Transverse colon (tissue), 4 donors: ENCODE measurements at regions not wholly inside any gene's neighbourhood (a gene's known extent, or its start where the extent isn't known, plus 50 kb on each side); places are given as distances from the start of the nearest gene placed in this dataset.

Source experiments
- DNase-seq: peaks from one replicate; pipeline ENCODE4 v3.0.0-alpha.2; 2019
- H3K27ac ChIP-seq, 4 donors: fragments of 200-600 bp; sonication (generic); 2 replicates each; pipeline ENCODE4 v1.5.1; 2016 to 2018; ENCODE audit warnings: inconsistent platforms in 4 of 4
- H3K27me3 ChIP-seq: fragments of 200-600 bp; sonication (generic); 2 replicates; pipeline ENCODE4 v1.5.1; 2017; ENCODE audit warnings: inconsistent platforms
- H3K36me3 ChIP-seq, 4 donors: fragments of 200-600 bp; sonication (generic); 2 replicates each; pipeline ENCODE4 v1.5.1; 2017 to 2019; ENCODE audit warnings: inconsistent platforms in 4 of 4
- H3K4me1 ChIP-seq, 4 donors: fragments of 200-600 bp; sonication (generic); 2 replicates each; pipeline ENCODE4 v1.5.1; 2017 to 2020; ENCODE audit warnings: inconsistent platforms in 4 of 4
- H3K4me3 ChIP-seq, 4 donors: fragments of 200-600 bp; sonication (generic); 1 replicate in 1 of 4; 2 replicates in 3 of 4; pipeline versions ENCODE4 v1.5.1 to v1.6.1; 2017 to 2019; ENCODE audit warnings: inconsistent platforms in 4 of 4
- H3K9me3 ChIP-seq, 2 donors: fragments of 200-600 bp; sonication (generic); 2 replicates each; pipeline ENCODE4 v1.5.1; 2017 to 2019; ENCODE audit warnings: inconsistent platforms in 2 of 2
- EP300 ChIP-seq: sonication (generic); formaldehyde crosslinking; IDR thresholded peaks from one replicate; pipeline ENCODE4 v1.6.1; 2017; ENCODE audit warnings: antibody characterized with exemption, low read depth
- POLR2A ChIP-seq: fragments of 450-650 bp; IDR thresholded peaks from one replicate; pipeline ENCODE4 v1.6.1; 2016; ENCODE audit warnings: antibody characterized with exemption, mild to moderate bottlenecking, moderate library complexity
- POLR2AphosphoS5 ChIP-seq, 3 donors: sonication (generic); formaldehyde crosslinking; IDR thresholded peaks; one replicate each; pipeline ENCODE4 v1.6.1; 2016; ENCODE audit warnings: antibody characterized with exemption in 3 of 3
- WGBS, 2 donors: methylation state at CpG; one replicate each; pipeline ENCODE4 v1.1.5; 2018; ENCODE audit warnings: low coverage in 1 of 2; 5-methylcytosine and 5-hydroxymethylcytosine counted together
- in situ Hi-C, 4 donors: fragments of 200-750 bp; cut with MboI; loops; one replicate each; pipeline versions ENCODE4 v1.15.0 to v1.15.1; 2017; ENCODE audit warnings: low sequenced_read_pairs in 3 of 4, low pct_ligation_motif_present in 1 of 4, low pct_unique_long_range_greater_than_20kb in 1 of 4
- intact Hi-C: fragments of 100-400 bp; cut with DNase I; formaldehyde crosslinking; loops from one replicate; pipeline ENCODE4 v1.15.1; 2023; ENCODE audit warnings: low total_unique reads
- TF ChIP-seq, protein P1 (sequence below), 5 experiments: fragments of 200-600 bp in 3 of 5; fragments of 450-650 bp in 2 of 5; sonication (generic) in 3 of 5; IDR thresholded peaks; 1 replicate in 2 of 5; 2 replicates in 3 of 5; pipeline ENCODE4 v1.5.1; 2016 to 2017; ENCODE audit warnings: antibody characterized with exemption in 5 of 5, inconsistent platforms in 3 of 5, mild to moderate bottlenecking in 2 of 5, moderate library complexity in 1 of 5

DNA sequence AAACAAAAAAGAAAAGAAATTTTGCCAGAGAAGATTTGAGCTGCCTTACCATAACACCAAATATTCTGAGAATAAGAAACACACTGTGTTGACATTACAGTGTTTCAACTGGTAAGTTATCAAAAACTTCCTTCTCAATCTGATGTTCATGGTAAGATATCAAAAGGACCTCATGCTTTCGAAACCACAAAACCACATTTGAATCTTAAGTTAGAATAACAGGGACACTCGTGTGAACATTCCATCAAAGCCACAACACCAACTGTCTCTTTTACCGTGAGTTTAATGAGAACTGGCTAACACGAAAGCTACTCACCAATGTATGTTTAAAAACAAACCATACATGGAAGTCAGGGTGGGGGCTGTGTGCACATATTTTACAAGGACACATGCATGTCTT is 73.0 kb upstream of the OPRM1 start:
- H3K36me3 ChIP-seq = no peaks in the 10 kb centered on the region
- H3K4me1 ChIP-seq = no peaks in the 10 kb centered on the region
- no peak for DNase-seq
- intact Hi-C loops (no loop called here), in situ Hi-C loops (no loop called here)
- TF ChIP-seq POLR2A = no peak
- TF ChIP-seq POLR2AphosphoS5 (IDR thresholded peaks at IDR 0.05) = no peak
- no peak for TF ChIP-seq EP300
- TF ChIP-seq, protein P1, sequence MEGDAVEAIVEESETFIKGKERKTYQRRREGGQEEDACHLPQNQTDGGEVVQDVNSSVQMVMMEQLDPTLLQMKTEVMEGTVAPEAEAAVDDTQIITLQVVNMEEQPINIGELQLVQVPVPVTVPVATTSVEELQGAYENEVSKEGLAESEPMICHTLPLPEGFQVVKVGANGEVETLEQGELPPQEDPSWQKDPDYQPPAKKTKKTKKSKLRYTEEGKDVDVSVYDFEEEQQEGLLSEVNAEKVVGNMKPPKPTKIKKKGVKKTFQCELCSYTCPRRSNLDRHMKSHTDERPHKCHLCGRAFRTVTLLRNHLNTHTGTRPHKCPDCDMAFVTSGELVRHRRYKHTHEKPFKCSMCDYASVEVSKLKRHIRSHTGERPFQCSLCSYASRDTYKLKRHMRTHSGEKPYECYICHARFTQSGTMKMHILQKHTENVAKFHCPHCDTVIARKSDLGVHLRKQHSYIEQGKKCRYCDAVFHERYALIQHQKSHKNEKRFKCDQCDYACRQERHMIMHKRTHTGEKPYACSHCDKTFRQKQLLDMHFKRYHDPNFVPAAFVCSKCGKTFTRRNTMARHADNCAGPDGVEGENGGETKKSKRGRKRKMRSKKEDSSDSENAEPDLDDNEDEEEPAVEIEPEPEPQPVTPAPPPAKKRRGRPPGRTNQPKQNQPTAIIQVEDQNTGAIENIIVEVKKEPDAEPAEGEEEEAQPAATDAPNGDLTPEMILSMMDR (IDR thresholded peaks at IDR 0.05) = no peak
- H3K4me3 ChIP-seq = no peak overlapping the region
- H3K27ac ChIP-seq = no peak overlapping the region
- WGBS, 2 donors = 42 to 44% methylated on average over 3 to 4 of the region's 4 CpGs
- H3K27me3 ChIP-seq = no peaks in the 10 kb centered on the region
- no peaks in the 10 kb centered on the region for H3K9me3 ChIP-seq

DNA sequence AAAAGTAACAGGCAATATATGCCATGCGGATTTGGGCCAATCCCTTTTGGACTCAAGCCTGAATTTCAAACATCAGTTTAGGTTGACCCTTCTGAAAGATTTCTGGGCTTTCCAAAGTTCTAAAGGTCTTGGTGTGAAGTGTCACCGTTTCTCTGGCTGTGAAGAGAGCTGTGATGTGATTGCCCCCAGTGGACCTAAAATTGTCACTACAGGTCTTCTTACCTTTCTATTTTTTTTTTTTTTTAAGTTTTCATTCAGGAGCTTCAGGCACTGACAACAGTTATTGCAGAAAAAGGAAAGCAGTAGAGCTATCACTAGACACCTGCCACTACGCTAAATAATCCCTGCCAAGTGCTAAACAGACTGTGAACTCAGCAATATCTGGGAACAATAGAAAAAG is 75.7 kb upstream of the OPRM1 start:
- in situ Hi-C loops (no loop called here), intact Hi-C loops (no loop called here)
- WGBS, 2 donors = 41 to 58% methylated on average over 2 to 3 of the region's 3 CpGs
- H3K4me1 ChIP-seq = no peaks in the 10 kb centered on the region
- no peak for DNase-seq
- no peak overlapping the region for H3K27ac ChIP-seq
- TF ChIP-seq, protein P1 (IDR thresholded peaks at IDR 0.05) = no peak
- TF ChIP-seq EP300 (no peak), POLR2AphosphoS5 (IDR thresholded peaks at IDR 0.05) (no peak), POLR2A (no peak)
- no peaks in the 10 kb centered on the region for H3K27me3 ChIP-seq
- H3K9me3 ChIP-seq = no peaks in the 10 kb centered on the region
- no peaks in the 10 kb centered on the region for H3K36me3 ChIP-seq
- H3K4me3 ChIP-seq = no peak overlapping the region

DNA sequence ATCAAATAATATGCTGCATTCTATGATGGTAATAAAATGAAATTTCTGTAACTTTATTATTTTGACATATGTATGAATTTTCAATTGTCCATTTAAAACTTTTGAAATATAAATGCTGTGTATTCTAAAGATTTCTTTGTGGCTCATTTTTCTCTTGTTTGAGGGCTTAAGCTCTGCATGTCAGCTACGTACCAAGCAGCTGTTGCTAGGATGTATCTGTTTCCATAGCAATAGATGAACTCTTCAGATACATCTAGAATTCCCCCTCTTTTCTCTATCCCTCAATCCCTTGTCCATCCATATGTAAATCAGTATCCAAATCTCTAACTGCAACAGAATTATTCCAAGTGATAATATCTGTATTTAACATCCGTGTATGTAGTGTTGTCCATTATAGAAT is 76.5 kb upstream of the OPRM1 start:
- TF ChIP-seq EP300 = no peak
- DNase-seq = no peak
- Histone ChIP-seq H3K27me3 (no peaks in the 10 kb centered on the region), H3K27ac (no peak overlapping the region), H3K9me3 (no peaks in the 10 kb centered on the region), H3K4me1 (no peaks in the 10 kb centered on the region), H3K4me3 (no peak overlapping the region), H3K36me3 (no peaks in the 10 kb centered on the region)
- intact Hi-C loops (no loop called here), in situ Hi-C loops (no loop called here)
- WGBS, 2 donors = 67 to 69% methylated on average over 2 of the region's 2 CpGs

DNA sequence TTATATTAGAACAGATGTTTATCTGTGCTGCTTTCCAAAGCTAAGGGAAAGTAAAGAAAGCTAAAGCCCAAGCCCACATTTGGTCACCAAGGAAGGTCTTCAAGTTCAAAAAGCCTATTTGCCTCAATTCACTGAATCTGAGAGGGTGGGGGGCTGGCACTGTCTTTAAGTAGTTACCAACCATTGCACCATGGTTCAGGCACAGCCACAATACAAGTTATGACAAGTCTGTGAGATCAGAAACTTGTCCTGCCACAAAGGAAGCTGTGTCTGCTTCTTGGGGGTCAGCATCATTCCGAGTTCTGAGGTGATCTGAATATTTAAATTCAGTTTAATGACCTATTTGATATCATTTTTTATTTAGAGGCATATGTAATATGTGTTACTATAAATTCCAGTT is 78.3 kb upstream of the OPRM1 start:
- H3K27ac ChIP-seq = no peak overlapping the region
- TF ChIP-seq POLR2AphosphoS5 (IDR thresholded peaks at IDR 0.05) = no peak
- TF ChIP-seq POLR2A = no peak
- TF ChIP-seq, protein P1 (IDR thresholded peaks at IDR 0.05) = no peak
- TF ChIP-seq EP300 = no peak
- H3K4me1 ChIP-seq = no peaks in the 10 kb centered on the region
- WGBS, 2 donors = 50 to 58% methylated on average over 1 of the region's 1 CpG
- no peak overlapping the region for H3K4me3 ChIP-seq
- H3K36me3 ChIP-seq = no peaks in the 10 kb centered on the region
- H3K27me3 ChIP-seq = no peaks in the 10 kb centered on the region
- intact Hi-C loops (no loop called here), in situ Hi-C loops (no loop called here)
- DNase-seq = no peak
- H3K9me3 ChIP-seq = no peaks in the 10 kb centered on the region

DNA sequence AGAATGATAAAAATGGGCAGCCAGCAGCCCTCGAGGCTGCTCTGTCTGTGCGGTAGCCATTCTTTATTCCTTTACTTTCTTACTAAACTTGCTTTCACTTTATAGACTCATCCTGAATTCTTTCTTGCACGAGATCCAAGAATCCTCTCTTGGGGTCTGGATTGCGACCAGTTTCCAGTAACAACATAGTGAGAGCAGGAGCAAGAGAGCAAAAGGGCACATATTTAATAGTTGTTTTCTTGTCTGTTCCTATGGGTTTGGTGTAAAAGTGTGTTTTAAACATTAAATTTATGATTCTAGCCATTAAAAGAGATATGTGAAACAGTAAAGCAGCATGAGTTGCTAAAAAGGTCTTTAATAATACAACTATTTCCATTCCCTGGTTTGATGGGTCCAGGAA is 78.8 kb upstream of the OPRM1 start:
- in situ Hi-C loops = no loop called here
- H3K27ac ChIP-seq = no peak overlapping the region
- no peak overlapping the region for H3K4me3 ChIP-seq
- H3K27me3 ChIP-seq = no peaks in the 10 kb centered on the region
- DNase-seq = no peak
- WGBS, 2 donors = 57 to 77% methylated on average over 3 to 4 of the region's 4 CpGs
- TF ChIP-seq POLR2A = no peak
- no peak for TF ChIP-seq EP300
- TF ChIP-seq, protein P1 (IDR thresholded peaks at IDR 0.05) = no peak
- no peak for TF ChIP-seq POLR2AphosphoS5 (IDR thresholded peaks at IDR 0.05)
- intact Hi-C loops = no loop called here
- no peaks in the 10 kb centered on the region for H3K9me3 ChIP-seq
- no peaks in the 10 kb centered on the region for H3K4me1 ChIP-seq
- H3K36me3 ChIP-seq = no peaks in the 10 kb centered on the region
